ENCODE measurements at regions not wholly inside any gene's neighbourhood (a gene's known extent, or its start where the extent isn't known, plus 50 kb on each side); places are given as distances from the start of the nearest gene placed in this dataset.
A peak's percentile ranks its signal among the peaks of the same experiment; 100 is the strongest.

DNA sequence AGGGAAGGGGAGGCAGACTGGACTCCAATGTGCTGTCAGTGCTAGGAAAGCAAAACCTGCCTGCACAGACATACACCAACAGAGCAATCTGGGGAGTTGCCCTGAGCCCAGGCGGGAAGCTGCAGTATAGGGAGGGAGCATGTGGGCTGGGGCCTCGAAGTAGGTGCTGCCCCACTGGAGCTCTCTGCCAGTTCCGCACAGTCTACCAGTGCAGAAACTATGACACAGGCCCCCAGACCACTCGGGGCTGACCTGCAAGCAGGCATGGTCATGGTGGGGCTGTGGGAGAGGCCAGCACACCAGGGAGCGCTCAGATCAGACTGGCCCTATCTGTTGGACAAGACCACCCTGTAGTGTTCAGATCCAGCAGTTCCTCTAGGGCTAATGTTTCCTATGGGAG is 344.1 kb upstream of the TRAM1L1 start:
- no peak for DNase-seq (ENCODE audit: low read depth)

GRCh38 chr4:117434424-117434823 is 349.0 kb upstream of the TRAM1L1 start:
- no peak for DNase-seq (ENCODE audit: low read depth)

DNA sequence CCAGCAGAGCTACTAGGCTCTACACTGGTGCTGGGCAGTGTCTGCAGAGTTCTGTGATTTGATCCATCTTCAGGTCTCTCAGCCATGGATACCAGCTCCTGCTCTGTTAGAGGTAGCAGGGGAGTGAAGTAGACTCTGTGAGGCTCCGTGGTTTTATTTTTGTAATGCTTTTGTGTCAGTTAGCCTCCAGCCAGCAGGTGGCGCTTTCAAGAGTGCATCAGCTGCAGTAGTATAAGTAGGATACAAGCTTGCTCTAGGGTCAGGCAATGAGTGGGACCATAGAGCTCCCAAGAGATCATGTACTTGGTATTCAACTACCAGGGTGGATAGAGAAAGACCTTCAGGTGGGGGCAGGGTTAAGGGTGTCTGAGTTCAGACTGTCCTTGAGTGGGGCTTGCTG is 362.5 kb upstream of the TRAM1L1 start:
- DNase-seq (ENCODE audit: low read depth): no peak

GRCh38 chr4:117455088-117455487 is 369.7 kb upstream of the TRAM1L1 start:
- DNase-seq (ENCODE audit: low read depth): no peak

DNA sequence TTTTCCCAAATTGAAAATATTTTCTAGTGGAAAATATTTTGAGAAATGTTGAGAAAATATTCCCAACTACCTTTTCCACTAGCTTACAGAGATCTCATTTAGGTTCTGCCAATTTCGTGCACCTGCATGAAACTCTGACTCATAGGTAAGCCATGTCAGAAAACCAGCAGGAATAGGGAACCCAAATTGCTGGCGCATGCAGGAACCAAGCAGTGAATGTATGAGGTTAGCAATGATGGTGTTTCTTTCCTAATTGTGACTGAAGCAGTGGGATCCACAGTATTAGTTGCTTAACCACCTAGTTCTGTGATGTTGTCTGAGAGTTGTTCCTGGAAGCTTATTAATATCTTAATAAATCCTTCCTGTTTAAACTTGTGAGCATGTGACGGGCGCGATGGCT is 381.0 kb upstream of the TRAM1L1 start:
- no peak for DNase-seq (ENCODE audit: low read depth)

- DNase-seq (ENCODE audit: low read depth): no peak
These were observed 382.0 kb upstream of the TRAM1L1 start for GRCh38 chr4:117467404-117467803.

GRCh38 chr4:117474987-117475386 is 389.6 kb upstream of the TRAM1L1 start:
- no peak for DNase-seq (ENCODE audit: low read depth)

- DNase-seq (ENCODE audit: low read depth): no peak
These were observed 392.5 kb upstream of the TRAM1L1 start for GRCh38 chr4:117477925-117478324.

GRCh38 chr4:117478702-117479101 is 393.3 kb upstream of the TRAM1L1 start:
- DNase-seq (ENCODE audit: low read depth): no peak

DNA sequence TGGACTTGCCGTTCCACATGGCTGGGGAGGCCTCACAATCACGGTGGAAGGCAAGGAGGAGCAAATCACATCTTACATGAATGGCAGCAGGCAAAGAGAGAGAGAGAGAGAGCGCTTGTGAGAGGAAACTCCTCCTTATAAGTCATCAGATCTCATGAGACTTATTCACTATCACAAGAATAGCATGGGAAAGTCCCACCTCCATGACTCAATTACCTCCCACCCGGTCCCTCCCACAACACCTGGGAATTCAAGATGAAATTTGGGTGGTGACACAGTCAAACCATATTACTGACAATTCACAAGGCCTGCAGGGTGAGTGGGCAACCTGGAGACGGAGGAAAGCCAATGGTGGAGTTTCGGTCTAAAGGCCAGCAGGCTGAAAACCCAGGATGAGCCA is 394.3 kb upstream of the TRAM1L1 start:
- DNase-seq (ENCODE audit: low read depth): peak; percentile 0

GRCh38 chr4:117481742-117482141 is 396.4 kb upstream of the TRAM1L1 start:
- no peak for DNase-seq (ENCODE audit: low read depth)

DNA sequence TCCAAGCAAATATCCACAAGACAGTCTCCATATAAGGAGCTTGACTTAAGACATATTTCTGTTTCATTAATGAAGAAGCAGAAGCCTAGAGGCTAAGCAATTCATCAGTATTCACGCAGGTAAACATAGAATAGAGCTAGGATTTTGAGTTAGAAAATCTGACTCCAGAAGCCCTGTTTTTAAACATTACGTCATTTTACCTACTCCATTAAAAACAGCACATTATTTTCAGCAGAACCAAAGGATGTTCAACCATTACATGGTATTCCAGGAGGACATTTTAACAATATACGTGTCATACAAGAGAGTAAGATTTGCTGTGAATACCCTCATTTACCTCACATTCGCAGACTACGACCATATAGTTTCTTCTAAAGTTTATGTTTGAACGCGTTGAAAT is 403.3 kb upstream of the TRAM1L1 start:
- DNase-seq (ENCODE audit: low read depth): no peak

- DNase-seq (ENCODE audit: low read depth): no peak
These were observed 403.7 kb upstream of the TRAM1L1 start for GRCh38 chr4:117489107-117489506.

- no peak for DNase-seq (ENCODE audit: low read depth)
These were observed 406.1 kb upstream of the TRAM1L1 start for GRCh38 chr4:117491516-117491915.

GRCh38 chr4:117495802-117496201 is 410.4 kb upstream of the TRAM1L1 start:
- no peak for DNase-seq (ENCODE audit: low read depth)

DNA sequence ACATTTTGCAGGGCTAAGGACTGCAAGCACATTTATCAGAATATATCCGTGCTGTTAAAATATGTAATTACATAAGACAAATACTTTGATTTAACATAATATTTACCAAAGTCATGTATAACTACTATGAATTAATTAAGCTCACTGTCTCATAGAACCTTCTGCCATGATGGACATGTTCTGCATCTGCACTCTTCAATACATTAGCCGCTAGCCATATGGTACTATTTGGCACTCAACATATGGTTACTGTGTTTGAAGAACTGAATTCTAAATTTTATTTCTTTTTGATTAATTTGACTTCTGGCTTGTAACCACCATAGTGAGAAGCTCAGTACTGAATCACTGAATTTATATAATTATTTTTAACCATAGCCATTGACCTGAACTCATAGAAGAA is 427.0 kb upstream of the TRAM1L1 start:
- DNase-seq (ENCODE audit: low read depth): no peak

- DNase-seq (ENCODE audit: low read depth): no peak
These were observed 429.2 kb upstream of the TRAM1L1 start for GRCh38 chr4:117514391-117515175.

- no peak for DNase-seq (ENCODE audit: low read depth)
These were observed 430.5 kb upstream of the TRAM1L1 start for GRCh38 chr4:117515921-117516320.

DNA sequence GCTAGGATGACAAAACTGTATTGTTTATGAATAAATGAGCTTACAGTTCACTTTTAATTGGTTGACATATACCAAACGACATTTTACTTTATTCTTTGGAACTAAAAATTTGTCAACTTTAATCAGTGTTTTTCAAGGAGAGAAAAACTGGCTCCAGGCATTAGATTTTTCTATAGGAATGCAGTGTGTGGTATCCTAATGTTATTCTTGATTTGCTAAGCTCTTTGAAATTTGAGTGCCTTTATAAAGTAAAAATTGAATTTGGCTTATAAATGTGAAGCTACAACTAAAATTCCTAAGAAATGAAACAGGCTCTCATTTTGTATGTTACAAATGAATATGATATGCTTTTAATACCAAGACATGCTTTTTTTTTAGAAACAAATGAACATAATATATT is 442.2 kb upstream of the TRAM1L1 start:
- no peak for DNase-seq (ENCODE audit: low read depth)

DNA sequence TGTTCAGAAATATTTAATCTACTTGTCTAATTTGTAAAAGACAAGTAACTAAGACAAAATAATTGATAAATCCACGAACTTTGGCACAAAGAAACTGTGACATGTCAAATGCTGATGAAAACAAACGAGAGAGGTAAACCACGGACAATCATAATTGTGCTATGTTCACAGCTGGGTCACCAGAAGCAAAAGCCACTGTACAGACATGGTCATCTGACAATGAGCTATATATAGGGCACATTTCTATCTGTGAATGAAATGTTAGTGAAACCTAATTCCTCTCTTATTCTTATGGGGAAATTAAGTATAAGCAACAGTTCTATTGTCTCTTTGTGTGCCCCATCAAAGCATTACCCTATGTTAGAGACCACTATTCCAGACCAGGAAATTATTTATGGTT is 444.0 kb upstream of the TRAM1L1 start:
- DNase-seq (ENCODE audit: low read depth): no peak

DNA sequence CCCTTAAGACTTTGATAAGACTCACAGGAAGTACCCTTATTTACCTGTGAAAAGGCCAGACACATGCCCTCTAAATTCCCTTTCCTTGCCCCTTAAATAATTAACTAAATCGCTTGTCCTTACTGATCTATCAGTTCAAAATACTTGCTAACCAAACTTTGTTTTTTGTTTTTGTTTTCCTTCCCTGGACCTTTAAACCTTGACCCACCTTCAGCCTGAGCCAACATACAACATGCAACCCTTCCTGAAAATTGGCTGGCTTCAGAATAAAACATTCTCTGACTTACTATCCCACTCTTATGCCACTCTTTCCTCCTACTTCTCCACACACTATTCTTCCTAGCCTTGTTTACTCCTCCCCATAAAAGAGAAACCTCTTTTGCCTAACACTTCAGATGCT is 448.1 kb upstream of the TRAM1L1 start:
- no peak for DNase-seq (ENCODE audit: low read depth)

GRCh38 chr4:117545039-117545438 is 459.7 kb upstream of the TRAM1L1 start:
- no peak for DNase-seq (ENCODE audit: low read depth)

DNA sequence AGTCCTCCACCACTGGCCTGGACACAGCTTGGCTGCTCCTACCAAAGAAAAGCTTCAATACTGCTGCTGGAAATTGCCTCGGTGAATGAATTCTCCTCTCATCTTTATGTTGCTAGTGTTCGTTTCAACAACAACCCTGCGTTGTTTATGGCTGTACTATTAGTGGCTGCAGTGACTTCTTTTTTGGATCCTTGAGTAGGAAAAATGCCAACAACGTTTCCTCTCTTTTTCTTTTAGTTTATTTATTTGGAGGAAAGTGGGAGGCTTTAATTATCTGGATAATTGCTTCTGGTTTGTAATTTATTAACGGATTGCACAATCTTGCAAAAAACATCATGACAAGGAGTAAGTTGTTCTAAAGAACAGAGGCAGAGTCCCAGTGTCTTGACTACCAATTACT is 464.1 kb upstream of the TRAM1L1 start:
- DNase-seq (ENCODE audit: low read depth): no peak

DNA sequence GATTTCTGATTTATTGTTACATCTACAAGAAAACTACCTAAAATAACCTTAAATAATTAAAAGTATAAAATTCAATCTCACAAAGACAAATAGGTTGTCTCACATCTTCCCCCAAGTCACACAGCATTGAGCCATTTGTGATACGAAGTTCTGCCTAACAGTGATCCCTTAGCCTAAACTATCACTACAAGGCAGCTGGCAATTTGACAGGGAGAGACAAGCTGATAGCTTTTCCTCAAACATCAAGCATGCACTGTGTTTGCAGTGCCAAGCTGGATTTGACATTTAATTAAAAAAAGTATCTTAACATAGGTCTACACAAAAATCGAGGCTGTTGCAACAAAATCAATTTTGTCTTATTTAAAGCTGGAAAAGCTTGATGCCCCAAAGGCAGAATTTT is 464.7 kb upstream of the TRAM1L1 start:
- no peak for DNase-seq (ENCODE audit: low read depth)

Measured in activated T-helper 9 cell treated with anti-CD3 and anti-CD28 coated beads, Interleukin-2, amount 50 U/mL, for 16 hours (primary cell).